ENCODE measurements at regions not wholly inside any gene's neighbourhood (a gene's known extent, or its start where the extent isn't known, plus 50 kb on each side); places are given as distances from the start of the nearest gene placed in this dataset.
A peak's percentile ranks its signal among the peaks of the same experiment; 100 is the strongest.
"Not testable (repeated sequence)": the region's sequence is repeated elsewhere in the genome, so short reads cannot be mapped to it uniquely, and the experiment has no call there.

GRCh38 chr6:82118150-82118562, 129.4 kb downstream of the IBTK start:
- TF ChIP-seq, protein P1, sequence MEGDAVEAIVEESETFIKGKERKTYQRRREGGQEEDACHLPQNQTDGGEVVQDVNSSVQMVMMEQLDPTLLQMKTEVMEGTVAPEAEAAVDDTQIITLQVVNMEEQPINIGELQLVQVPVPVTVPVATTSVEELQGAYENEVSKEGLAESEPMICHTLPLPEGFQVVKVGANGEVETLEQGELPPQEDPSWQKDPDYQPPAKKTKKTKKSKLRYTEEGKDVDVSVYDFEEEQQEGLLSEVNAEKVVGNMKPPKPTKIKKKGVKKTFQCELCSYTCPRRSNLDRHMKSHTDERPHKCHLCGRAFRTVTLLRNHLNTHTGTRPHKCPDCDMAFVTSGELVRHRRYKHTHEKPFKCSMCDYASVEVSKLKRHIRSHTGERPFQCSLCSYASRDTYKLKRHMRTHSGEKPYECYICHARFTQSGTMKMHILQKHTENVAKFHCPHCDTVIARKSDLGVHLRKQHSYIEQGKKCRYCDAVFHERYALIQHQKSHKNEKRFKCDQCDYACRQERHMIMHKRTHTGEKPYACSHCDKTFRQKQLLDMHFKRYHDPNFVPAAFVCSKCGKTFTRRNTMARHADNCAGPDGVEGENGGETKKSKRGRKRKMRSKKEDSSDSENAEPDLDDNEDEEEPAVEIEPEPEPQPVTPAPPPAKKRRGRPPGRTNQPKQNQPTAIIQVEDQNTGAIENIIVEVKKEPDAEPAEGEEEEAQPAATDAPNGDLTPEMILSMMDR (IDR thresholded peaks at IDR 0.05; ENCODE audit: low read length, missing control alignments), result no peak
- DNase-seq (ENCODE audit: low read depth), result peak; percentile 48

DNA sequence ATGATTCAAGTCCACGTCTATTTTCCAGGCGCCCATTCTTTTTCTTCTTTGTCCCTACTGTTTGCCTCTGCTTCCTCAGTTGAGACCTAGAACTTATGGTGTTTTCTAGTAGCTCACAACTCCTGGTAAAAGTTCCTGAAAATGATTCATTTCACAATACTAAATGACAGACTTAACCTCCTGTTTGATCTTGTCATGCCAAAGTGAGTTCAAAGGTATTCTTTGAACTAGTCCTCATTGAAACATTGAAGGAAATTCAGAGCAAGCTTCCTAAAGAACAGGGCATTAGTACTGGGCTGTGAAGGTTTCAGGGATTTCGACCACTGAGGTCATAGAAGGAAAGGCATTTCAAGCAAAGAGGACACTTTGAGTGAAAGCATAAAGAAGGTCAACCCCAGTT, 132.8 kb downstream of the IBTK start:
- H3K4me3 ChIP-seq (replicated peaks; ENCODE audit: low read depth, low read length), result no peak overlapping the region
- DNase-seq (ENCODE audit: low read depth), result no peak
- TF ChIP-seq, protein P1 (IDR thresholded peaks at IDR 0.05; ENCODE audit: low read length, missing control alignments), result no peak

More at GRCh38 chr6:82118150-82118562, 129.4 kb downstream of the IBTK start:
- H3K4me3 ChIP-seq (replicated peaks; ENCODE audit: low read depth, low read length), result no peak overlapping the region

GRCh38 chr6:82113231-82113630, 134.3 kb downstream of the IBTK start:
- no peak for DNase-seq (ENCODE audit: low read depth)
- TF ChIP-seq, protein P1 (IDR thresholded peaks at IDR 0.05; ENCODE audit: low read length, missing control alignments), result no peak
- no peak overlapping the region for H3K4me3 ChIP-seq (replicated peaks; ENCODE audit: low read depth, low read length)

DNA sequence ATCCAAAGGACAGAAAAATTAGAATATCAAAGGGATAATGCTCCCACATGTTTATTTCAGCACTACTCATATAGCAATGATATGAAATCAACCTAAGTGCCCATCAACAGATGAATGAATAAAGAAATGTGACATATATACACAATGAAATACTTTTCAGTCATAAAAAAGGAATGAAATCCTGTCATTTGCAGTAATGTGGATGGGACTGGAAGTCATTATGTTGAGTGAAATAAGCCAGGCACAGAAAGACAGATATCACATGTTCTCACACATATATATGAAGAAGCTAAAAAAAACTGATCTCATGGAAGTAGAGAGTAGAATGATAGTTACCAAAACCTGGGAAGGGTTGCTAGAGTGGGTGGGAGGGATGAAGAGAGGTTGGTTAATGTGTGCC, 135.7 kb downstream of the IBTK start:
- no peak overlapping the region for H3K4me3 ChIP-seq (replicated peaks; ENCODE audit: low read depth, low read length)
- TF ChIP-seq, protein P1 (IDR thresholded peaks at IDR 0.05; ENCODE audit: low read length, missing control alignments), result no peak
- no peak for DNase-seq (ENCODE audit: low read depth)

DNA sequence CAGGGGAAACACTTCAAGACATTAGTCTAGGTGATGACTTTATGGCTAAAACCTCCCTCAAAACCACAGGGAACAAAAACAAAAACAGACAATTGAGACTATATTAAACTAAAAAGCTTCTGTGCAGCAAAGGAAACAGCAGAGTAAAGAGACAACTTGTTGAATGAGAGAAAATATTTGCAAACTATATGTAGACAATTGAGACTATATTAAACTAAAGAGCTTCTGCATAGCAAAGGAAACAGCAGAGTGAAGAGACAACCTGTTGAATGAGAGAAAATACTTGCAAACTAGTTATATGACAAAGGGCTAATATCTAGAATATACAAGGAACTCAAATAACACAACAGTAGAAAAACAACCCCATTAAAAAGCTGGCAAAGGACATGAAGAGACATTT, 136.4 kb downstream of the IBTK start:
- TF ChIP-seq, protein P1 (IDR thresholded peaks at IDR 0.05; ENCODE audit: low read length, missing control alignments), result no peak
- DNase-seq (ENCODE audit: low read depth), result no peak

GRCh38 chr6:82103171-82103570, 144.4 kb downstream of the IBTK start:
- not testable (repeated sequence) for DNase-seq (ENCODE audit: low read depth); H3K4me3 ChIP-seq (replicated peaks; ENCODE audit: low read depth, low read length)

More for the DNA sequence above, 136.4 kb downstream of the IBTK start:
- no peak overlapping the region for H3K4me3 ChIP-seq (replicated peaks; ENCODE audit: low read depth, low read length)

- not testable (repeated sequence) for DNase-seq (ENCODE audit: low read depth)
Observed at GRCh38 chr6:82101374-82102114, 146.0 kb downstream of the IBTK start.

DNA sequence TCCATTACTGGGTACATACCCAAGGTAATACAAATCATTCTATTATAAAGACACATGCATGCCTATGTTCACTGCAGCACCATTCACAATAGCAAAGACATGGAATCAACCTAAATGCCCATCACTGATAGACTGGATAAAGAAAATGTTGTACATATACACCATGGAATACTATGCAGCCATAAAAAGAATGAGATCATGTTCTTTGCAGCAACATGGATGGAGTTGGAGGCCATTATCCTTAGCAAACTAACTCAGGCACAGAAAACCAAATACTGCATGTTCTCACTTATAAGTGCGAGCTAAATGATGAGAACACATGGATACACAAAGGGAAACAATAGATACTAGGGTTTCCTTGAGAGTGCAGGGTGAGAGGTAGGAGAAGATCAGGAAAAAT, 146.8 kb downstream of the IBTK start:
- H3K4me3 ChIP-seq (replicated peaks; ENCODE audit: low read depth, low read length); DNase-seq (ENCODE audit: low read depth): not testable (repeated sequence)

More at GRCh38 chr6:82101374-82102114, 146.0 kb downstream of the IBTK start:
- not testable (repeated sequence) for H3K4me3 ChIP-seq (replicated peaks; ENCODE audit: low read depth, low read length)
